ENCODE measurements at regions not wholly inside any gene's neighbourhood (a gene's known extent, or its start where the extent isn't known, plus 50 kb on each side); places are given as distances from the start of the nearest gene placed in this dataset.
A peak's percentile ranks its signal among the peaks of the same experiment; 100 is the strongest.

DNA sequence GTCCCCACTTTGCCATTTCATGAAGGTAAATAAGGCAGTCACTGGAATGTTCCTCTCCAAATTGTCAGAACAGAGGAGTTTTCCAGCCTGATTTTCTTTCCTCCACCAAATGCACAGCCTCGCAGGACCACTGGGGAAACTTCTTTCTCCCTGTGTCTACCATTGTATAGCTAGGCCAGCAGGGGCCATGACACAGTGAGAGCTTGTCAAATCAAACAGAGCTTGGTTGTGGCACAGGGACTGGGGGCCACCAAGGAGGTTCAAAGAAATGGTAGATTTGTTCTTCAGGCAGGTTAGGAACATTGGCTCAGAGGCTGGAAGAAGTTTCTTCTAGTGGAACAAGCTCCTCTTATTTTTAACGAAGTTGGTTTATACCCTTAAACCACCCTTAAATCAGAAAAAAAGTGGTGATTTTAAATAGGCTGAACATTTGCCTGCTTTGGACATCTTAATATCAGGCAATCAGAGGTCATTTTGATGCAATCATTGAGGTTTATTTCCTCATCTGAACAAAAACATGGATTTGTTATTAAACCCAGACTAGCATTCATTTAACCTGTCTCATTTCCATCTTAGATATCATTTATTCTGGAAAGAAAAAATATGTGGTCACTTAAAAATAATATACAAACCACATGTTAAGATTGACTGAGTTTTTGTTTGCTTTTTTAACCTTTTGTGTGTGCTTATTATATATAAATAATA, 105.6 kb downstream of the GTPBP8 start:
- no peak for DNase-seq

GRCh38 chr3:113097960-113098447, 107.2 kb downstream of the GTPBP8 start:
- DNase-seq, result no peak

DNA sequence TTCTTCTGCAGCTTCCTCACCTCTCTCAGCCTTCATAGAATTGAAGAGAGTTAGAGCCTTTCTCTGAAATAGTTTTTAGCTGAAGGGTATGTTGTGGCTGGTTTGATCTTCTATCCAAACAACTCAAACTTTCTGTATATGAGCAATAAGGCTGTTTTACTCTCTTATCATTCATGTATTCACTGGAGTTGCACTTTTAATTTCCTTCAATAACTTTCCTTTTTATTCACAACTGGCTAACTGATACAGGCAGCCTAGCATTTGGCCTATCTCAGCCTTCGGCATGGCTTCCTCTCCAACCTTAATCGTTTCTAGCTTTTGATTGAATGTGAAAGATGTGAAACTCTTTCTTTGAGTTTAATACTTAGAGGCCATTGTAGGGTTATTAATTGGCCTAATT, 109.3 kb downstream of the GTPBP8 start:
- DNase-seq, result no peak

GRCh38 chr3:113103588-113103987, 107.8 kb upstream of the BOC start:
- DNase-seq, result no peak

GRCh38 chr3:113104357-113105092, 106.8 kb upstream of the BOC start:
- no peak for DNase-seq

DNA sequence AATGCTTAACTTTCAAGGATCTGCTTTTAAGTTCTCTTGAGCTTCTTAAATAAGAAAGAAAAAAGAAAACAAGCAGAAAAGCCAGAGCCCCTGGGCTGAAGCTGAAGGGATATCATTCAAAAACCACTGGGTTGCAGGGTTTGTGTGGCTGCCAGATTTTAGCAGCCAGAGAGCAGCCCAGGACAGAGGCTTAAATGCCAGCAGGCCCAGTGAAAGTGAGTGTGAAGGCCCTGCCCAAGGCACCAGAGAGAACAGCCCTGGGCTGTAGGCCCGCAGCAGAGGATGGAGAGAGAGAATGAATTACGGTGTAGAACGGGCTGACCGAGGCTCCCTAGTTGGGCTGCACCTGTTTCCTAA, 106.3 kb upstream of the BOC start:
- DNase-seq, result no peak

- no peak for DNase-seq
These were observed 105.2 kb upstream of the BOC start for GRCh38 chr3:113105966-113106660.

DNA sequence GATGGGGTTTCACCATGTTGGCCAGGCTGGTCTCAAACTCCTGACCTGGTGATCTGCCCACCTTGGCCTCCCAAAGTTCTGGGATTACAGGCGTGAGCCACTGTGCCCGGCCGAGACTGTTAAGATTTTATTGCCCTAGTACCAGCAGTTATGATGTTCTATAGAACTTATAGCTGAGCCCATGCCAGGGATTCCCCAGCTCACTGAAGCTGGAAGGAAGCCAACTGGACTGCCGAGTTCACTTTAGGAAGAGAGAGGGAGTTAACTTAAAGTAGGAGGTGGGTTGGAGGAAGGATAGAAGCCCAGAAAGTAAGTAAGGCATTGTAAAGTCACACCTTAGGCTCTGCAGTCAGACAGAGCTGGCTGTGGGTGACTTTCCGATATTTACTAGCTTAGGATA, 101.1 kb upstream of the BOC start:
- DNase-seq, result no peak

GRCh38 chr3:113111011-113111707, 100.2 kb upstream of the BOC start:
- DNase-seq, result no peak

DNA sequence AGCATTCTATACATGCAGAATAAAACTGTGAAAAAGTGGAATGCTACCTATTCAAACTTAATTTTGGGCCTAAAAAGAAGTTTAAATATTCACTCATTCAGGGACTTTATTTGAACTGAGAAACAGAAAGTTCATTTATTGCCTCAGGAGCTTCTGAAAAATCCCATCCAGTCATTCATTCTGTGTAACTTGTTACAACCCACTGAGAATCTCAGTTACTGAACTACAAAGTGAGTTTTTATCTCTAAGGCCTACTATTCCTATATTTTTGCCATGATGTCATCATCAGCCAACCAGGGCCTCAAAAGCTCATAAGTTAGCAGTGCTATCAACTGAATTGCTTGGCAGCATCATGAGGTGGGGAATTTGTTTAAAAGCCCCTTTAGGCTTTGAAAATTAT, 98.0 kb upstream of the BOC start:
- DNase-seq, result no peak

- peak; percentile 28 for DNase-seq
These were observed 93.7 kb upstream of the BOC start for GRCh38 chr3:113117511-113118234.

GRCh38 chr3:113118336-113118735, 93.0 kb upstream of the BOC start:
- no peak for DNase-seq

DNA sequence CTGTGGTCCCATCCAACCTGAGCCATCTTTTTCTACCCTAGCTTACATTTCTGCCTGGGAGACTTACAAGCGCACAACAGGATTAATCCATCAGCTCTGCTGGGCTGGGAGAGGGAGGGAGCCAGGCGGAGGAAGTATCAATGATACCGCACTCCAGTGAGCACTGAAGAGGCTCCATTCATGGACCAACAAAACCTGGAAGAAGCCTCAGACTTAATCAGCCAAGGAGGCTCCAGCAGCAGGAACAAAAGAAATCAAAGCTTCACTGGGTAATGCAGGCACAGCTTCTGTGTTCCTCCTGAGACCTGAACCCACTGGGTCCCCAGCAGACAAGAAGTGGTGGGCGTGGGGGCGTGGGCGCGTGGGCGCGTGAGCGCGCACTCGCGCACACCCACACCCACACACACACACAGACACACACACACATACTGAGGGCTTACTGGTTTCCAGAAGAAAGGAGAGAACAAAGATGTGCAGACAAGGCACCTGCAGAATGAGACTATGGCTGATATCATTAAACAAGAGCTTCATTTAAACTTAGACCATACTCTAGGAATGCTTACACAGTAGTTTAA, 87.0 kb upstream of the BOC start:
- no peak for DNase-seq

- DNase-seq, result no peak
These were observed 85.4 kb upstream of the BOC start for GRCh38 chr3:113125951-113126350.

DNA sequence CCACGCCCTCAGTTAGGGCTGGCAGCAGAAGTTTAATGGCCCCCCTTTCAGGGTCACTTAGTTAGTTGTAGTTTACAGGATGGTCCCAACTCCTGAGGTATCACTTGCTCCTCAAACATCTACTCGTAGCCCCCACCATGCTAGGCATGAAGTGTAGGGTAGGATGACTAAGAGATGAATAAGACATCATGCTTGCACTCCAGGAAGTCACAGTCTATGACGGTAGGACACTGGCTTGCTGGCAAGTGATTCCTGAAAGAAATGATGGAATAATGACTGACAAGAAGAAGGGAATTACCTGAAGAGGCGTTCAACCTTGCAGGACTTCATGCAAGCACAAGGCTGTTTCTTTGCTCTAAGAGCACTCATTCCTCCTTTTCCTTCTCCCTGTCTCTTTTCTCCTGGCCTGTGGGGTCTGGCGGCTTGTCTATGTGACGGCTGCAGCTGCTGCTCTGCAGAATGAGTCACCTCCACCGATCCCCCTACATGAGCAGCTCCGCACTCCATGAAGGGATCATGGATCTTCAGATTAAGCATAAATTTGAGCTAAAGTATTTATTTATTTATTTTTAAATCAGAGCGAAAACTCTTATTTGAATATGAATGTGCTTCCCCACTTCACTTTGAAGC, 82.9 kb upstream of the BOC start:
- DNase-seq, result no peak

DNA sequence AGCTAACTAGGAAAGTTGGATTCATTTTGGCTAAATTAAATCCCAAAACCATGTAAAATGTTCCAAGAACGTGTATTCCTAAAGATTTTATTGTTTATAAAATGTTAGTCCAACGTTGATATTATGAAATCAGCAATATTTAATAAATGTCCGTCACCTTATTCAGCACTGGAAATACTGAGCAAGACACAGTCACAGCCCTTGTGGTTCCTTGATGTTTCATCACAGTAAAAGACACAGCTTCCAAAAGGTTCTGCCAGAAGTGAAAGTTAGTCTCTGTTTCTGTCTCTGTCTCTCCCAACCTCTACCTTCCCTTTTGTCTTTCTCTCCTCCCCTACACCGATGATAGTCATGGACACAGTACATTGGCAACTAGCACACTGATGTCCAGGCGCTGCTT, 82.2 kb upstream of the BOC start:
- DNase-seq, result no peak

DNA sequence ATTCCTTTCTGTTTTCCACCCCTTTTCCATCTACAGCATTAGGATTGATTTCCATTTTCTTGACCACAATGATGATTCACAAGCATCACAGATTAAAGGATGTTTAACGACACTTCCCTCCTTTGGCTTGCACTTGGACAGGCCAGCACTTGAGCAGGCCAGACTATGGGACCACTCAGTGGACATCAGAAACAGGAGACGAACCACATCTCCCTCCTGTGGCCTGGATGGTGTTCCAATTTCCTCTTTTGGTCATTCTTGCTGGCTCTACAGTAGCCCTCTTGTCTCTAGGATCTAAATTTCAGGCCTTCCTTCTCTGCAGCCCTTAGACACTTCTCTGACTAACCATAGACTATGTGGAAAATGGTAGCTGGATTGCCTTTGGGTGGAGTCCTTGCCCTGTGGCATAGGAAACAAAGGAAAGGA, 78.8 kb upstream of the BOC start:
- DNase-seq, result no peak

GRCh38 chr3:113133140-113133539, 78.2 kb upstream of the BOC start:
- no peak for DNase-seq

DNA sequence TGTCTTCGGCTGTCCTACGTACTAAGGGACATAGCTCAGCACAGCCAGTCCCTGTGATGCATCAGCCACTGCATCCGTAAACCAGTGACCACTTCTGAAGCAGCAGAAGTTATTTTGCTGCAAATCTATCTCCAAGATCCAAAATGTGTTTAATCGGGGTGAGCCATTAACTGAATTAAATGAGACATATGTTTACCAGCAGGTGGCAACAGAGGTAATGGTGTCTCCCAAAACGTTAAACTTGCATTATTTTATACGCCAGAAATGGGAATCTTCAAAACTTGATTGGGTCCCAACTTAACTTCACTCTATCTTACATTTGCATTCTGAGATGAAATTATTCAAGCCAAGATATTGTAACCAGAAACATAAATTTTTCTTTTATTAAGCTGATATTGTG, 75.3 kb upstream of the BOC start:
- peak; percentile 1 for DNase-seq

DNA sequence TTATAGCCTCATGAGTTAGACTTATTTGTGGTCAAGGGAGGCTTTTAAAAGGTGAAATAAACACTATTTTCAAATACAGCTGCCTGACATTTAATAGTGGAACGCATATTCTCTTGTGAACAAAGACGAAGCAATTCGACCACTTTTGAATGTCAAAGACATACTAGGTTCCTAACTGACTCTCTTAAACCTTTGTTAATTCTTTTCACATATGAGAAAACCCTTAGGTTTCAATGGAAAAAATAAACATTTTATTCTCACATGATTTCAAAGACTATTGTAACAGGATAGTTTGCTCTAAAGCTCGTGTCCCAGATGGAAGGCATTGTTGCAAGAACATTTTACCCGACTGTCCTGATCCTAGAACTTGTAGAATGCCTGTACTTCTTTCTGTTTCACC, 74.8 kb upstream of the BOC start:
- DNase-seq, result no peak

GRCh38 chr3:113138839-113139743, 72.3 kb upstream of the BOC start:
- DNase-seq, result no peak
